HepG2 (cell line): ENCODE measurements at regions not wholly inside any gene's neighbourhood (a gene's known extent, or its start where the extent isn't known, plus 50 kb on each side); places are given as distances from the start of the nearest gene placed in this dataset.

ENCODE experiments used
- CAMTA2 ChIP-seq: sonication (generic); formaldehyde crosslinking; IDR thresholded peaks from 2 replicates; pipeline ENCODE4 v1.4.0; 2020; ENCODE audit warnings: mild to moderate bottlenecking, missing genetic modification reagents, borderline replicate concordance
- MEIS1 ChIP-seq: sonication (generic); formaldehyde crosslinking; IDR thresholded peaks from 2 replicates; pipeline ENCODE4 v1.9.0; 2021; ENCODE audit warnings: mild to moderate bottlenecking, missing genetic modification reagents, moderate library complexity, borderline replicate concordance
- NR2C2 ChIP-seq: sonication (generic); formaldehyde crosslinking; IDR thresholded peaks from 2 replicates; pipeline ENCODE4 v1.4.0; 2020; ENCODE audit warnings: missing genetic modification reagents, mild to moderate bottlenecking, moderate library complexity, borderline replicate concordance
- SIX4 ChIP-seq: sonication (generic); formaldehyde crosslinking; IDR thresholded peaks from 2 replicates; pipeline ENCODE4 v1.4.0; 2020; ENCODE audit warnings: missing genetic modification reagents
- SOX6 ChIP-seq, 2 experiments: fragments of 450-650 bp in 1 of 2; sonication (generic) in 1 of 2; formaldehyde crosslinking in 1 of 2; IDR thresholded peaks; 2 replicates each; pipeline versions ENCODE4 v1.4.0 to v1.6.1; 2017 to 2020; ENCODE audit warnings: antibody characterized with exemption in 1 of 2, mild to moderate bottlenecking in 1 of 2, missing genetic modification reagents in 1 of 2
- SUZ12 ChIP-seq: fragments of 150-350 bp; IDR thresholded peaks from 2 replicates; pipeline ENCODE4 v1.6.1; 2014; ENCODE audit warnings: low read depth, low read length
- ZBTB44 ChIP-seq: sonication (generic); formaldehyde crosslinking; IDR thresholded peaks from 2 replicates; pipeline ENCODE4 v1.4.0; 2020; ENCODE audit warnings: missing genetic modification reagents
- ZFP37 ChIP-seq: sonication (generic); formaldehyde crosslinking; IDR thresholded peaks from 2 replicates; pipeline ENCODE4 v1.4.0; 2020; ENCODE audit warnings: missing genetic modification reagents, borderline replicate concordance
- ZSCAN29 ChIP-seq: sonication (generic); formaldehyde crosslinking; conservative IDR thresholded peaks from 2 replicates; pipeline ENCODE4 v1.4.0; 2020; ENCODE audit warnings: mild to moderate bottlenecking, missing genetic modification reagents
- TF ChIP-seq, protein P1 (sequence below): sonication (generic); formaldehyde crosslinking; conservative IDR thresholded peaks from 2 replicates; pipeline ENCODE4 v1.8.0; 2022; ENCODE audit warnings: low read depth, missing genetic modification reagents
- TF ChIP-seq, protein P2 (sequence below): IDR thresholded peaks from 2 replicates; pipeline ENCODE4 v1.6.1; 2016
- TF ChIP-seq, protein P3 (sequence below): sonication (generic); formaldehyde crosslinking; IDR thresholded peaks from 2 replicates; pipeline ENCODE4 v1.9.0; 2022; ENCODE audit warnings: low read depth, missing genetic modification reagents

DNA sequence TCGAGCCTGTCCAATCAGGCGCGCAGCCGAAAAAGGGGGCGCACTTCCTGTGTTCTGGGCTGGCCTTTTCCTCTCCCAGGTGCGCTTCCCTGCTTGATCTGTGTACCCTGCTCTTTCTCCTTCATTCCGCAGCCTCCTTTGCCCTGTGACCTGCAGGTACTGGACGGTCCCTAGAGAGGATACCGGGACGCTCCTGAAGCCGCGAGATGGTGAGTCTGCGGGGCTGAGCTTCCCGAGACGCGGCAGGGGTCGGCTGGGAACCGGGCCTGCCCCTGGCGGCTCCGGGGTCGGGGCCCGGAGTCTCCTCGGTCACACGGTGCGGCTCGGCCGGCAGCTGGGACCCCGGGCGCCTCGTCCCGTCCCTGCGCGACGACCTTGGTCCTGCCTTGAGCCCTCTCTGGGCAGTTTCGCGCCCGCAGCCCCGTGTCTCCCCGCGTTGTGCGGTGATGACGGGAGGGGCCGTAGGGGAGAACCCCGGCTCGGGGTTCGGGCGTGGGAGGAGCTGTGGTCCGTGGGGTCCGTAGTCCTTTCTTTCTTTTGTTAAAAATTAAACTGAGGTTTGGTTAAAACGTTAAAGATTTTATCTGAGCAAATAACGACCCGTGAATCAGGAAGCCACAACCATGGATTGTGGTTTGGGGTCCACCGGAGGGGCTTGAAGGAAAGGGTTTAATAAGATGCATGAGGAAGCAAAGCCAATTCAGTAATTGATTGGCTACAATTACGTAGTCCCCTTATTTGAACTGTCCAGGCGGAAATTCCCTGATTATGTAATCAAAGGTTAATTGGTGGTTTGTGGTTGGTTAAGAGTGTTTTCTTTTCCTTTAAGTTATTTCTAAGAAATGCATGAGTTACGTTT, 172.8 kb upstream of the ZNF267 start (continued):
- TF ChIP-seq, protein P1, sequence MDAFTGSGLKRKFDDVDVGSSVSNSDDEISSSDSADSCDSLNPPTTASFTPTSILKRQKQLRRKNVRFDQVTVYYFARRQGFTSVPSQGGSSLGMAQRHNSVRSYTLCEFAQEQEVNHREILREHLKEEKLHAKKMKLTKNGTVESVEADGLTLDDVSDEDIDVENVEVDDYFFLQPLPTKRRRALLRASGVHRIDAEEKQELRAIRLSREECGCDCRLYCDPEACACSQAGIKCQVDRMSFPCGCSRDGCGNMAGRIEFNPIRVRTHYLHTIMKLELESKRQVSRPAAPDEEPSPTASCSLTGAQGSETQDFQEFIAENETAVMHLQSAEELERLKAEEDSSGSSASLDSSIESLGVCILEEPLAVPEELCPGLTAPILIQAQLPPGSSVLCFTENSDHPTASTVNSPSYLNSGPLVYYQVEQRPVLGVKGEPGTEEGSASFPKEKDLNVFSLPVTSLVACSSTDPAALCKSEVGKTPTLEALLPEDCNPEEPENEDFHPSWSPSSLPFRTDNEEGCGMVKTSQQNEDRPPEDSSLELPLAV, result no peak
- TF ChIP-seq ZBTB44 (CRISPR knock-in tag), result 0 out of 2 replicates have a peak, but pooled peaks have one; percentile 38
- no peak for TF ChIP-seq SOX6 (IDR thresholded peaks at IDR 0.05)
- peak; percentile 87 for TF ChIP-seq SOX6 (CRISPR knock-in tag; IDR thresholded peaks at IDR 0.05)
- no peak; the same call in none of the 2 replicates for TF ChIP-seq MEIS1 (CRISPR knock-in tag)
- TF ChIP-seq, protein P2, sequence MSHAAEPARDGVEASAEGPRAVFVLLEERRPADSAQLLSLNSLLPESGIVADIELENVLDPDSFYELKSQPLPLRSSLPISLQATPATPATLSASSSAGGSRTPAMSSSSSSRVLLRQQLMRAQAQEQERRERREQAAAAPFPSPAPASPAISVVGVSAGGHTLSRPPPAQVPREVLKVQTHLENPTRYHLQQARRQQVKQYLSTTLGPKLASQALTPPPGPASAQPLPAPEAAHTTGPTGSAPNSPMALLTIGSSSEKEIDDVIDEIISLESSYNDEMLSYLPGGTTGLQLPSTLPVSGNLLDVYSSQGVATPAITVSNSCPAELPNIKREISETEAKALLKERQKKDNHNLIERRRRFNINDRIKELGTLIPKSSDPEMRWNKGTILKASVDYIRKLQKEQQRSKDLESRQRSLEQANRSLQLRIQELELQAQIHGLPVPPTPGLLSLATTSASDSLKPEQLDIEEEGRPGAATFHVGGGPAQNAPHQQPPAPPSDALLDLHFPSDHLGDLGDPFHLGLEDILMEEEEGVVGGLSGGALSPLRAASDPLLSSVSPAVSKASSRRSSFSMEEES (CRISPR knock-in tag), result peak; percentile 52; the same call in 1 of the 2 replicates
- no peak for TF ChIP-seq ZSCAN29
- TF ChIP-seq ZFP37 (CRISPR knock-in tag), result no peak
- TF ChIP-seq, protein P3, sequence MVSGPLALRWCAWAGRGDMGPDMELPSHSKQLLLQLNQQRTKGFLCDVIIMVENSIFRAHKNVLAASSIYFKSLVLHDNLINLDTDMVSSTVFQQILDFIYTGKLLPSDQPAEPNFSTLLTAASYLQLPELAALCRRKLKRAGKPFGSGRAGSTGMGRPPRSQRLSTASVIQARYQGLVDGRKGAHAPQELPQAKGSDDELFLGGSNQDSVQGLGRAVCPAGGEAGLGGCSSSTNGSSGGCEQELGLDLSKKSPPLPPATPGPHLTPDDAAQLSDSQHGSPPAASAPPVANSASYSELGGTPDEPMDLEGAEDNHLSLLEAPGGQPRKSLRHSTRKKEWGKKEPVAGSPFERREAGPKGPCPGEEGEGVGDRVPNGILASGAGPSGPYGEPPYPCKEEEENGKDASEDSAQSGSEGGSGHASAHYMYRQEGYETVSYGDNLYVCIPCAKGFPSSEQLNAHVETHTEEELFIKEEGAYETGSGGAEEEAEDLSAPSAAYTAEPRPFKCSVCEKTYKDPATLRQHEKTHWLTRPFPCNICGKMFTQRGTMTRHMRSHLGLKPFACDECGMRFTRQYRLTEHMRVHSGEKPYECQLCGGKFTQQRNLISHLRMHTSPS (CRISPR knock-in tag), result 0 out of 2 replicates have a peak, but pooled peaks have one; percentile 35
- no peak; the same call in none of the 2 replicates for TF ChIP-seq SIX4 (CRISPR knock-in tag)
- no peak for TF ChIP-seq SUZ12
- TF ChIP-seq CAMTA2, result peak; percentile 94; the same call in 1 of the 2 replicates
- TF ChIP-seq NR2C2, result peak; percentile 56; the same call in 1 of the 2 replicates
